H1 (cell line): ENCODE measurements at regions not wholly inside any gene's neighbourhood (a gene's known extent, or its start where the extent isn't known, plus 50 kb on each side); places are given as distances from the start of the nearest gene placed in this dataset.

ENCODE experiments used
- CTCF ChIA-PET: fragments of 300-600 bp; sonication (Branson Sonifier 250); formaldehyde crosslinking; loops from one replicate; lab custom pipeline; 2021; ENCODE audit not compliant: partially characterized antibody; lab: Charles Lee
- POLR2A ChIA-PET: fragments of 300-600 bp; sonication (Branson Sonifier 250); formaldehyde crosslinking; loops from one replicate; lab custom pipeline; 2021; ENCODE audit warnings: inconsistent platforms; ENCODE audit not compliant: partially characterized antibody; lab: Charles Lee
- DNase-seq, 2 experiments: peaks; one replicate each; pipeline versions ENCODE4 v3.0.0 to v3.0.0-alpha.2; 2010 to 2022; ENCODE audit warnings: low spot score in 2 of 2, low read depth in 1 of 2, mixed read lengths in 1 of 2
- FAIRE-seq: peaks from 2 replicates; lab custom pipeline; 2011; peaks lifted over from hg19 to GRCh38; lab: Jason Lieb, UNC
- H2AFZ ChIP-seq: 2 replicates; pipeline ENCODE4 v1.8.1; 2012; ENCODE audit warnings: low read length, inconsistent platforms
- H2AK5ac ChIP-seq: 2 replicates; pipeline ENCODE4 v1.6.1; 2013; ENCODE audit warnings: low read depth, low read length
- H2BK120ac ChIP-seq: replicated peaks from 2 replicates; pipeline ENCODE3; 2013; ENCODE audit warnings: low read depth, low read length, inconsistent platforms
- H2BK12ac ChIP-seq: 2 replicates; pipeline ENCODE4 v1.6.1; 2013; ENCODE audit warnings: low read depth, low read length
- H2BK15ac ChIP-seq: 2 replicates; pipeline ENCODE4 v1.6.1; 2013; ENCODE audit warnings: low read length
- H2BK20ac ChIP-seq: 2 replicates; pipeline ENCODE4 v1.6.1; 2013; ENCODE audit warnings: low read length
- H2BK5ac ChIP-seq: 2 replicates; pipeline ENCODE4 v1.6.1; 2013; ENCODE audit warnings: low read depth, low read length
- H3K14ac ChIP-seq: 2 replicates; pipeline ENCODE4 v1.6.1; 2013; ENCODE audit warnings: inconsistent platforms; ENCODE audit not compliant: insufficient read length
- H3K18ac ChIP-seq: 2 replicates; pipeline ENCODE4 v1.6.1; 2013; ENCODE audit warnings: low read length; ENCODE audit errors: extremely low read depth
- H3K23ac ChIP-seq: 2 replicates; pipeline ENCODE4 v1.6.1; 2013; ENCODE audit warnings: inconsistent platforms; ENCODE audit not compliant: insufficient read length
- H3K23me2 ChIP-seq: 2 replicates; pipeline ENCODE4 v1.6.1; 2013; ENCODE audit warnings: low read depth, low read length
- H3K27ac ChIP-seq: 2 replicates; pipeline ENCODE4 v1.6.1; 2011; ENCODE audit warnings: low read depth, low read length, inconsistent platforms
- H3K27me3 ChIP-seq, 4 experiments: replicated peaks in 1 of 4; 1 replicate in 1 of 4; 2 replicates in 3 of 4; pipeline versions ENCODE4 v1.6.1 to v1.8.1; 2011 to 2013; ENCODE audit warnings: low read length in 3 of 4, mild to moderate bottlenecking in 3 of 4, inconsistent platforms in 2 of 4, mixed read lengths in 2 of 4, moderate library complexity in 1 of 4; ENCODE audit not compliant: control insufficient read depth in 3 of 4, insufficient read depth in 3 of 4; ENCODE audit errors: extremely low read depth in 1 of 4
- H3K36me3 ChIP-seq, 4 experiments: 2 replicates each; pipeline versions ENCODE4 v1.6.1 to v1.8.1; 2011 to 2013; ENCODE audit warnings: mild to moderate bottlenecking in 4 of 4, low read length in 3 of 4, moderate library complexity in 2 of 4, control low read depth in 1 of 4, inconsistent platforms in 1 of 4; ENCODE audit not compliant: insufficient read depth in 4 of 4, control insufficient read depth in 2 of 4
- H3K4ac ChIP-seq: replicated peaks from 2 replicates; pipeline ENCODE3; 2013; ENCODE audit warnings: low read length, low read depth, mixed read lengths, inconsistent platforms; ENCODE audit not compliant: insufficient read length
- H3K4me1 ChIP-seq, 4 experiments: replicated peaks in 1 of 4; 1 replicate in 1 of 4; 2 replicates in 3 of 4; pipeline versions ENCODE4 v1.6.1 to v1.8.1; 2011 to 2013; ENCODE audit warnings: low read length in 3 of 4, inconsistent platforms in 2 of 4, mixed read lengths in 1 of 4; ENCODE audit not compliant: insufficient read depth in 4 of 4, control insufficient read depth in 3 of 4
- H3K4me2 ChIP-seq, 2 experiments: 2 replicates each; pipeline versions ENCODE4 v1.6.1 to v1.8.1; 2011 to 2013; ENCODE audit warnings: low read depth in 2 of 2, low read length in 2 of 2, control low read depth in 1 of 2, inconsistent platforms in 1 of 2, mild to moderate bottlenecking in 1 of 2; ENCODE audit not compliant: insufficient read depth in 1 of 2
- H3K4me3 ChIP-seq, 4 experiments: fragments of 200-600, 300-600 bp in 1 of 4; sonication (generic), shearing (Covaris generic), sonication (Bioruptor Twin) in 1 of 4; 2 replicates each; pipeline versions ENCODE4 v1.5.1 to v1.8.1; 2011 to 2016; ENCODE audit warnings: low read length in 4 of 4, low read depth in 3 of 4, control low read depth in 2 of 4, inconsistent platforms in 2 of 4, mild to moderate bottlenecking in 2 of 4, mixed read lengths in 1 of 4, moderate library complexity in 1 of 4; ENCODE audit not compliant: insufficient read depth in 2 of 4; ENCODE audit errors: extremely low read depth in 1 of 4
- H3K56ac ChIP-seq: replicated peaks from 2 replicates; pipeline ENCODE3; 2013; ENCODE audit warnings: low read depth, mild to moderate bottlenecking, mixed read lengths, low read length, inconsistent platforms; ENCODE audit not compliant: insufficient read length
- H3K79me1 ChIP-seq: 2 replicates; pipeline ENCODE4 v1.6.1; 2013; ENCODE audit warnings: low read depth, low read length, control low read depth
- H3K79me2 ChIP-seq, 2 experiments: 2 replicates each; pipeline versions ENCODE4 v1.6.1 to v1.8.1; 2012 to 2013; ENCODE audit warnings: low read length in 2 of 2, mild to moderate bottlenecking in 2 of 2, inconsistent platforms in 1 of 2; ENCODE audit not compliant: insufficient read depth in 2 of 2, control insufficient read depth in 1 of 2
- H3K9ac ChIP-seq, 4 experiments: replicated peaks in 1 of 4; 1 replicate in 1 of 4; 2 replicates in 3 of 4; pipeline versions ENCODE4 v1.6.1 to v1.8.1; 2011 to 2013; ENCODE audit warnings: low read depth in 3 of 4, low read length in 3 of 4, control low read depth in 2 of 4, mild to moderate bottlenecking in 2 of 4, moderate library complexity in 2 of 4, inconsistent platforms in 1 of 4; ENCODE audit errors: extremely low read depth in 1 of 4
- H3K9me3 ChIP-seq, 2 experiments: 2 replicates each; pipeline versions ENCODE4 v1.6.1 to v1.8.1; 2012 to 2013; ENCODE audit warnings: mild to moderate bottlenecking in 2 of 2, moderate library complexity in 2 of 2, control low read depth in 1 of 2, inconsistent platforms in 1 of 2, low read depth in 1 of 2, low read length in 1 of 2, mixed read lengths in 1 of 2; ENCODE audit not compliant: insufficient read depth in 2 of 2
- H4K20me1 ChIP-seq, 2 experiments: replicated peaks in 1 of 2; 2 replicates each; pipeline versions ENCODE3 to v1.8.1; 2011 to 2013; ENCODE audit warnings: inconsistent platforms in 2 of 2, low read length in 2 of 2, mild to moderate bottlenecking in 1 of 2; ENCODE audit not compliant: insufficient read depth in 2 of 2, control insufficient read depth in 1 of 2
- H4K5ac ChIP-seq: 2 replicates; pipeline ENCODE4 v1.6.1; 2013; ENCODE audit warnings: low read length, low read depth, mixed read lengths, inconsistent platforms; ENCODE audit not compliant: insufficient read length
- H4K8ac ChIP-seq: 2 replicates; pipeline ENCODE4 v1.8.0; 2013; ENCODE audit warnings: mild to moderate bottlenecking, moderate library complexity, low read length, inconsistent platforms; ENCODE audit not compliant: insufficient read depth; ENCODE audit errors: extremely low read depth
- H4K91ac ChIP-seq: replicated peaks from 2 replicates; pipeline ENCODE3; 2013; ENCODE audit warnings: low read length, mixed read lengths, inconsistent platforms; ENCODE audit not compliant: insufficient read length
- ASH2L ChIP-seq: fragments of 200-600, 300-600 bp; sonication (generic); IDR thresholded peaks from one replicate; pipeline ENCODE4 v1.7.1; 2017; ENCODE audit warnings: low read length
- BACH1 ChIP-seq: IDR thresholded peaks from 2 replicates; pipeline ENCODE4 v1.6.1; 2012; ENCODE audit warnings: low read length, improper control_type of control experiment
- BRCA1 ChIP-seq: IDR thresholded peaks from 2 replicates; pipeline ENCODE4 v1.6.1; 2012; ENCODE audit warnings: low read depth, low read length, improper control_type of control experiment
- CHD2 ChIP-seq: IDR thresholded peaks from 2 replicates; pipeline ENCODE4 v1.6.1; 2012; ENCODE audit warnings: low read length, improper control_type of control experiment
- EZH2 ChIP-seq: fragments of 200-600 bp; sonication (generic); IDR thresholded peaks from 2 replicates; pipeline ENCODE4 v1.7.1; 2012; ENCODE audit warnings: low read depth, mild to moderate bottlenecking, moderate library complexity, low read length, inconsistent platforms; ENCODE audit not compliant: severe bottlenecking
- GTF2F1 ChIP-seq: IDR thresholded peaks from 2 replicates; pipeline ENCODE4 v1.6.1; 2012; ENCODE audit warnings: low read depth, low read length, improper control_type of control experiment, borderline replicate concordance
- KDM4A ChIP-seq: IDR thresholded peaks from one replicate; pipeline ENCODE4 v1.7.1; 2012; ENCODE audit warnings: low read depth, mild to moderate bottlenecking, moderate library complexity, low read length, inconsistent platforms; ENCODE audit not compliant: severe bottlenecking
- POU5F1 ChIP-seq: IDR thresholded peaks from 2 replicates; pipeline ENCODE4 v1.6.1; 2011; ENCODE audit warnings: low read depth, mild to moderate bottlenecking, low read length, moderate library complexity
- RAD21 ChIP-seq, 2 experiments: IDR thresholded peaks in 1 of 2; conservative IDR thresholded peaks in 1 of 2; 2 replicates each; pipeline ENCODE4 v1.6.1; 2011; ENCODE audit warnings: low read depth in 2 of 2, low read length in 2 of 2, improper control_type of control experiment in 1 of 2, inconsistent platforms in 1 of 2, mild to moderate bottlenecking in 1 of 2, moderate library complexity in 1 of 2
- RBBP5 ChIP-seq: IDR thresholded peaks from 2 replicates; pipeline ENCODE4 v1.7.1; 2012; ENCODE audit warnings: low read depth, mild to moderate bottlenecking, inconsistent platforms, low read length, moderate library complexity, borderline replicate concordance
- RFX5 ChIP-seq: IDR thresholded peaks from 2 replicates; pipeline ENCODE4 v1.6.1; 2011; ENCODE audit warnings: low read depth, low read length, improper control_type of control experiment, borderline replicate concordance
- RXRA ChIP-seq: IDR thresholded peaks from 2 replicates; pipeline ENCODE4 v1.6.1; 2011; ENCODE audit warnings: low read depth, mild to moderate bottlenecking, low read length, moderate library complexity; ENCODE audit not compliant: insufficient read depth
- SUZ12 ChIP-seq: fragments of 200-600 bp; sonication (generic); IDR thresholded peaks from 2 replicates; pipeline ENCODE4 v1.6.1; 2012; ENCODE audit warnings: mild to moderate bottlenecking, inconsistent platforms, low read length, moderate library complexity, mixed read lengths
- TAF1 ChIP-seq: IDR thresholded peaks from 2 replicates; pipeline ENCODE4 v1.6.1; 2011; ENCODE audit warnings: mild to moderate bottlenecking, low read depth, low read length
- WGBS, 2 experiments: shearing (Covaris generic) in 1 of 2; methylation state at CpG; one replicate each; pipeline versions ENCODE4 v1.1.6 to v1.1.7; 2013 to 2015; ENCODE audit warnings: low lambda C conversion rate in 2 of 2, mixed read lengths in 2 of 2, inconsistent platforms in 1 of 2, low coverage in 1 of 2, missing lambda C conversion rate in 1 of 2; ENCODE audit not compliant: insufficient replicate concordance in 2 of 2, insufficient coverage in 1 of 2, insufficient read length in 1 of 2; ENCODE audit errors: extremely low coverage in 1 of 2, missing lambda C conversion rate in 1 of 2; 5-methylcytosine and 5-hydroxymethylcytosine counted together
- TF ChIP-seq, protein P1 (sequence below): IDR thresholded peaks from 2 replicates; pipeline ENCODE4 v1.6.1; 2011; ENCODE audit warnings: low read depth, mild to moderate bottlenecking, low read length; ENCODE audit not compliant: insufficient read depth

DNA sequence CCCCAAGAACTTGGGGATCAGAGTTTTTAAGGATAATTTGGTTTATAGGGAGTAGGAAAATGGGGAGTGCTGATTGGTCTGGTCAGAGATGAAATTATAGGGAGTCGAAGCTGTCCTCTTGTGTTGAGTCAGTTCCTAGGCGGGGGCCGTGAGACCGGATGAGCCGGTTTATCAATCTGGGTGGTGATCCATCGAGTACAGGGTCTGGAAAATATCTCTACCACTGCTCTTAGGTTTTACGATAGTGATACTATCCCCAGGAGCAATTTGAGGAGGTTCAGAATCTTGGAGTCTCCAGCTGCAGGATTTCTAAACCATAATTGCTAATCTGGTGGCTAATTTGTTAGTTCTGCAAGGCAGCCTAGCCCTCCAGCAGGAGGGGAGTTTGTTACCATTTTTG, 403.4 kb downstream of the CDH11 start:
- H4K20me1 ChIP-seq = no peaks in the 10 kb centered on the region
- no peak overlapping the region for H4K5ac ChIP-seq
- no peaks in the 10 kb centered on the region for H3K79me2 ChIP-seq
- no peak overlapping the region for H3K23ac ChIP-seq
- no peak overlapping the region for H3K4ac ChIP-seq
- no peak overlapping the region for H2BK120ac ChIP-seq
- no peak overlapping the region for H3K14ac ChIP-seq
- CTCF ChIA-PET = no interaction called here
- H3K27ac ChIP-seq = no peak overlapping the region
- H3K9ac ChIP-seq = no peak overlapping the region
- H2BK5ac ChIP-seq = no peak overlapping the region
- no peaks in the 10 kb centered on the region for H3K36me3 ChIP-seq
- POLR2A ChIA-PET = no interaction called here
- H3K79me1 ChIP-seq = no peaks in the 10 kb centered on the region
- H2BK12ac ChIP-seq = no peak overlapping the region
- no peak overlapping the region for H2BK20ac ChIP-seq
- H3K4me1 ChIP-seq = no peaks in the 10 kb centered on the region
- 93% methylated on average over 7 of the region's 7 CpGs; no CpG with 5 or more reads in 1 of the 2 experiments for WGBS, 2 experiments
- H3K4me3 ChIP-seq = no peak overlapping the region
- H3K56ac ChIP-seq = no peak overlapping the region
- H2AK5ac ChIP-seq = no peak overlapping the region
- H4K91ac ChIP-seq = no peak overlapping the region
- no peak overlapping the region for H2AFZ ChIP-seq
- no peaks in the 10 kb centered on the region for H3K27me3 ChIP-seq
- no peak overlapping the region for H3K18ac ChIP-seq
- FAIRE-seq = no peak
- no peaks in the 10 kb centered on the region for H3K9me3 ChIP-seq
- H3K23me2 ChIP-seq = no peaks in the 10 kb centered on the region
- no peak overlapping the region for H4K8ac ChIP-seq
- H2BK15ac ChIP-seq = no peak overlapping the region
- DNase-seq = no peak
- H3K4me2 ChIP-seq = no peak overlapping the region
- TF ChIP-seq CHD2 = no peak
- no peak for TF ChIP-seq EZH2
- no peak for TF ChIP-seq POU5F1
- no peak for TF ChIP-seq RFX5
- no peak for TF ChIP-seq GTF2F1
- no peak for TF ChIP-seq KDM4A
- TF ChIP-seq, protein P1, sequence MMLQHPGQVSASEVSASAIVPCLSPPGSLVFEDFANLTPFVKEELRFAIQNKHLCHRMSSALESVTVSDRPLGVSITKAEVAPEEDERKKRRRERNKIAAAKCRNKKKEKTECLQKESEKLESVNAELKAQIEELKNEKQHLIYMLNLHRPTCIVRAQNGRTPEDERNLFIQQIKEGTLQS = no peak
- TF ChIP-seq BACH1 = no peak
- TF ChIP-seq BRCA1 = no peak
- TF ChIP-seq RBBP5 = no peak
- TF ChIP-seq RXRA = no peak
- no peak for TF ChIP-seq TAF1
- no peak for TF ChIP-seq ASH2L
- TF ChIP-seq RAD21 (IDR thresholded peaks at IDR 0.05 in 1 of 2, conservative IDR thresholded peaks at IDR 0.05 in 1 of 2; ENCODE audit: low read depth in 2 of 2, low read length in 2 of 2) = no peak
- TF ChIP-seq SUZ12 = no peak
